ENCODE measurements at regions not wholly inside any gene's neighbourhood (a gene's known extent, or its start where the extent isn't known, plus 50 kb on each side); places are given as distances from the start of the nearest gene placed in this dataset.

- in situ Hi-C loops (cut with HindIII; ENCODE audit: low sequenced_read_pairs): no loop called here
Observed at GRCh38 chr2:217065012-217065290, 205.1 kb upstream of the TNP1 start.

DNA sequence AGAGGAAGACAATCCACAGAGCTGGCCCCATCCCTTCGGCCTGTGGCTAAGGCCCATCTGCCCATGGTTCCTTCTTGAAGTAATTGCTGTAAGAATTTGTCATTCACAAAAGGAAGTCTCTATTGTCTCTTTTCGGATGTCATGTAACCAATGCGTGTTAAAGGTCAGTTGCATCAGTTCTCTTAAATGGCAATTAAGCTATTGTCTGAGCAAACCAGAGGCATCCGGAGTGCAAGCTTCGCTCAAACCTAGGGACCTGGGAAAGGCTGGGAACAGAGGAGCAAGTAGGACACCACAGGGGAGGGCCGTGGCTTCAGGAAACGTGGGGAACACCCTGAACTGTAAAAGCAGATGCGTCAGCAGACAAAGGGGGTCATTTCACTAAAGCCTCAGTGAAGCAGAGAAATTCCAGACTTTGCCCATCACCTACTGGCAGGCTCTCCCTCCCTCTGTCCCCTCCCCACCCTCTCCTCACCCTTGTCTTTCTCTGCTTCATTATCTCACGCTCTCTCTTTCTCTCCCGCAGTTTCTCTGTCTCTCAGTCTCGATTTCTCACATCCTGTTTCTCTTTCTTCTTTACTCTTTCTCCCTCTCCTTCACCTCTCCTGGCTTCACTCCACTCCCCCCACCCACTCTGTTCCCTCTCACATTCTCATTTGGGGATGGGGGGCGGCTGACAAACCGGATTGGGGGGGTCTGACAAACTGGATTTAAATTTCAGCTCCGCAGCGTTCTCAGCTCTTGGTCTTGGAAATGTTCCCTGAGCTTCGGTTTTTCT, 204.6 kb upstream of the TNP1 start:
- in situ Hi-C loops (cut with HindIII; ENCODE audit: low sequenced_read_pairs): no loop called here

GRCh38 chr2:217063238-217063755, 203.4 kb upstream of the TNP1 start:
- in situ Hi-C loops (cut with HindIII; ENCODE audit: low sequenced_read_pairs): no loop called here

DNA sequence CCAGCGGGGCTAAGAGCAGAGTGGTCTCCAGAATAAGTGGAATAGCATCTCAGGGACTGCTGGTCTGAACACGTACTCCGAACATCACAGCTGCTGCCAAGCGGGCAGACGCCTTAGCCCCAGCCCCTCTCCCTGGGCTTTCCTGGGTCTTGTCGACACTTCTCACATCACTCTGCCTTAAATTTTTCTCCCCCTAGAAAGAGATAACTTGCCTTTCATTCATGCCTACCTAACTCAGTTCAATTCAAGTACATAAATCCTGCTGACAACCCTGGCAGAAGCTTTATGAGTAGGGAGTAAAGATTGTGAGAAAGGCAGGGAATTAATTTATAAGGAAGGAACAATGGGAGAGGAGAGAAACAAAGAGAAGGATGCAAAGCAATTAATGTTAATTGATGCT, 202.9 kb upstream of the TNP1 start:
- in situ Hi-C loops (cut with HindIII; ENCODE audit: low sequenced_read_pairs): no loop called here

- in situ Hi-C loops (cut with HindIII; ENCODE audit: low sequenced_read_pairs): no loop called here
Observed at GRCh38 chr2:217061916-217062505, 202.1 kb upstream of the TNP1 start.

- in situ Hi-C loops (cut with HindIII; ENCODE audit: low sequenced_read_pairs): no loop called here
Observed at GRCh38 chr2:217060951-217061547, 201.2 kb upstream of the TNP1 start.

DNA sequence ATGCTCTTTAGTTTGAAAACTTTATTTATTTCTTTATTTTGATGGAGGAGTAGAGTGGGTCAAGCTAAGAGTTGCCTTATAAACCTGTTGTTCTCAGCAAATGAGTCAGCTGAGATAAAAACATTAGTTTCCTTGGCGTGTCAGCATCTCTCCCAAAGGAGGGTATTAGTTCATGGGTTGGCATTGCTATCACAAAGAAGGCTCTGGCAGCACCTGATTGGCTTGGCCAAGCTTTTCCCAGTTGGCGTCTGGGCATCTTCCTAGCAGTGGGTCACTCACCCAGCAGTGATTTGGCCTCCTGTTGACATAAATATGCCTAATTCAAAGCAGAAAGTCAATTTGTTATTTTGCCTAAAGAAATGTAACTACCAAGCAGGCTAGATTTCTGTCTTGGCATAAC, 200.7 kb upstream of the TNP1 start:
- in situ Hi-C loops (cut with HindIII; ENCODE audit: low sequenced_read_pairs): no loop called here

DNA sequence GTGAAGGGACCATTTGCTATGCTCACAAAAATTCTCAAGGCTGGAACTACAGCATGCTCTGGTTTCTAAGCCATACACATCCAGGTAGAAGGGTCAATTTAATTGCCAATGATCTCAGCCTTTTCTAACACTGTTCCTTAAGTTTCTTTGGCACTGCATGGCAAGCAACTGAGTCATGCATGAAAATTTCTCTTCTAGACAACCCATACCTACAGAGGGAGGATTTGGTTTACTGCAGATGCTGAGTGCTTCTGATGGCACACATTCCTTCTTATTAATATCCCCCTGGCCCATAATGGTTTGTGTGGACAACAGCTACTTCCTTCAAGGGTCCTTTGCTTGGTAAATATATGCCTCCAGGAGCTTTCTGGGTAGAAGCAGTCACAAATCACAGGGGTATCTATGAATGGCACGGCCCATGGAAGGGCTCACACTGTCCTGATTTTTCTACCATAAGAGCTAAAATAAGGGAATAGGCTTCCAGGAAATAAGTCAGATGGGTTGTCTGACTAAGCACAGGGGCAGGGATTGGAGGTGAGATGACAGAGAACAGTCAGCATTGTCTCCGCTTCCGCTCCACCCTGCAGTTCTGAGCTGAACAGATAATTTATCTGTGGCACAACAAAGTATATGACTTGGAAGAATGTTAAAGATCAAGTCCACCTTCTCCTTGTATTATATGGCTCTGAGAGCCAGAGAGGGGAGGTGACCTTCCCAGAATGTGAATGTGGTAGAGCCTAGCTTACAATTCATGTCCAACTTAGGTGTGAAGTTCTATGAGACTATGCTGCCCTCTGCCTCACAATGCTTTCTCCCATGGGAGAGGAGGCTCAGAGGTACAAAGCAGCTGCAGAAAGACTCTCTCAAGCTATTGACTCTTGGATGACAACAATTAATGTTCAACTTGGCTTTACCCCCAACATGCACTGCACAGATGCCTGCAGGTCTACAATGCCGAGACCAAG, 199.2 kb upstream of the TNP1 start:
- in situ Hi-C loops (cut with HindIII; ENCODE audit: low sequenced_read_pairs): no loop called here

GRCh38 chr2:217057773-217058172, 197.9 kb upstream of the TNP1 start:
- in situ Hi-C loops (cut with HindIII; ENCODE audit: low sequenced_read_pairs): no loop called here

GRCh38 chr2:217055624-217056023, 195.8 kb upstream of the TNP1 start:
- in situ Hi-C loops (cut with HindIII; ENCODE audit: low sequenced_read_pairs): no loop called here

- in situ Hi-C loops (cut with HindIII; ENCODE audit: low sequenced_read_pairs): no loop called here
Observed at GRCh38 chr2:217054791-217055190, 194.9 kb upstream of the TNP1 start.

DNA sequence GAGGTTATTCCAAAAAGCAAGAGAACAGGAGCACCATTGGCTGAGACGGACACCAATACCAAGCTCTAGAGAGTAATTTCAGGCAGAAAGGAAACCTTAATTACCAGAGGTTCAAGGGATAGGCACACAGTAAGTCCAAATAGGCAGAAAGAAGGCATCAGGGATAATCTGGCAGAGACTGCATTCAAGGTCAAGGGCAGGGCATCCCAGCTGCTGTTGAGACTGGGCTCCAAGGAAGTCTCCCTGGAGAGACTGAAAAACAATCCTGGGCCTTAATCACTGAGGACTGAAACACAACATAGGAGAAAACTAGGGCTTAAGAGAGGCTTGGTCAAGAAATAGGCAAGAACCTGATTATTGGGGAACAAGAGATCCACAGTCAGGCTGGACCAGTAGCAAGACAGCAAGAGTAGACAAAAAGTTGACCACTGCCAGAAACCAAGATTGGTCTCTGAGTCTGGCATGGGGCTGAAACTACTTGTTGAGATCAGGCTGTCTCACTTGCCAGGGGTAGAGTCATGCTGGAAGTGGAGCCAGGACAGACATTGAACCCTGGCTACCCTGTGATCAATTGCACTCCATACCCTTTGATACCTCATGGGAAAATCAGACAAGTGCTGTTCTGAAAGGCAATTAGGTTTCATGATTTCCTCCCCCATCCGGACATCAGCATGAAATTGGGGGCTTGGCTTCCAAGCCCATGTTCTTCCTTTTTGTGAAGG, 193.2 kb upstream of the TNP1 start:
- in situ Hi-C loops (cut with HindIII; ENCODE audit: low sequenced_read_pairs): no loop called here

GRCh38 chr2:217051416-217051815, 191.6 kb upstream of the TNP1 start:
- in situ Hi-C loops (cut with HindIII; ENCODE audit: low sequenced_read_pairs): no loop called here

GRCh38 chr2:217049956-217050355, 190.1 kb upstream of the TNP1 start:
- in situ Hi-C loops (cut with HindIII; ENCODE audit: low sequenced_read_pairs): no loop called here

DNA sequence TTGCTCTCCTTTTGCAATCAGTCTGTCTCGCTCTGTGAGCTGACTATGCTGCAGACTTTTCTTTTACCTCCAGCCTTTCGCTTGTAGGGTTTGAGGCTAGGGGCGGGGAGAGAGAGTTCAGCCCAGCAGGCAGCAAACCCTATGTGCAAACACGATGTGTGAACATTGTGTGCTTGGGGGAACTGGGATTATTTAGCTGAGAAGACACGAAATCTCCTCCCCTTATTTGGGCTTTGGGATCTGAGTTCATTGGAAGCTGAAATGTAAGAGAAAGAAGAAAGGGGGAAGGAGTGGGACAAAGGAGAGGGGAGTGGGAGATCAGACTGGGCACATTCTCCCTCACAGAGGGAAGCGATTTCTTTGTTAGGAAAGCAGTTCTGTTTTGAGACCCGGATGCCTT, 189.6 kb upstream of the TNP1 start:
- in situ Hi-C loops (cut with HindIII; ENCODE audit: low sequenced_read_pairs): no loop called here

- in situ Hi-C loops (cut with HindIII; ENCODE audit: low sequenced_read_pairs): no loop called here
Observed at GRCh38 chr2:217048730-217049129, 188.9 kb upstream of the TNP1 start.

- in situ Hi-C loops (cut with HindIII; ENCODE audit: low sequenced_read_pairs): no loop called here
Observed at GRCh38 chr2:217047631-217048030, 187.8 kb upstream of the TNP1 start.

DNA sequence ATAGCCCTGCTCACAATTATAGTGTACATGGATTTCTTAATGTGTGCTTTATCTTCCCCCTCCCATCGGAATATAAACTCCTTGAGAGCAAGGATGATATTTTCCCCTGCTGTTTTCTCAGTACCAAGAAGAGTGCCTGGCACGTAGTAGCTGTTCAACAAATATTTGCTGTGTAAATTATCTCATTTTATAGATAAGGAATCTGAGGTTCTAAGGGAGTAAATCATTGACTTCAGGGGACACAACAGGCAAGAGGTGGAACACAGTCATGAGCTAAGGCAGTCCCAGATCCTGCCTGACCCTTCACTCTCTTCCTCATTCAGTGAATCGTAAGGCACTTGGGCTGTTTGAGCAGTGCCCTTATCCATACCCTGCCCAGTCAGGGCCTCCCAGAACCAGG, 187.3 kb upstream of the TNP1 start:
- in situ Hi-C loops (cut with HindIII; ENCODE audit: low sequenced_read_pairs): no loop called here

- in situ Hi-C loops (cut with HindIII; ENCODE audit: low sequenced_read_pairs): no loop called here
Observed at GRCh38 chr2:217045700-217046475, 186.0 kb upstream of the TNP1 start.

- in situ Hi-C loops (cut with HindIII; ENCODE audit: low sequenced_read_pairs): no loop called here
Observed at GRCh38 chr2:217040099-217040498, 180.2 kb upstream of the TNP1 start.

All from DLD1 (cell line).